Endothelial cell of umbilical vein (primary cell): ENCODE measurements at regions not wholly inside any gene's neighbourhood (a gene's known extent, or its start where the extent isn't known, plus 50 kb on each side); places are given as distances from the start of the nearest gene placed in this dataset.

Experiments
- POLR2A ChIP-seq: IDR thresholded peaks from 2 replicates; pipeline ENCODE4 v1.6.1; 2012; ENCODE audit warnings: low read depth, mild to moderate bottlenecking, control low read depth, low read length
- POLR2AphosphoS5 ChIP-seq: IDR thresholded peaks from 2 replicates; pipeline ENCODE4 v1.6.1; 2012; ENCODE audit warnings: low read depth, mild to moderate bottlenecking, control low read depth, low read length, moderate library complexity; ENCODE audit not compliant: insufficient read depth

GRCh38 chr9:93864840-93865239, 90.3 kb downstream of the BARX1 start:
- TF ChIP-seq POLR2A (no peak), POLR2AphosphoS5 (no peak)
